HepG2 (cell line): ENCODE measurements at regions not wholly inside any gene's neighbourhood (a gene's known extent, or its start where the extent isn't known, plus 50 kb on each side); places are given as distances from the start of the nearest gene placed in this dataset.

Experiments
- ATAC-seq: fragments of 200-7000 bp; cut with Tn5 transposase; 3 replicates; pipeline ENCODE4 v1.9.1; 2020; ENCODE audit warnings: mild to moderate bottlenecking, moderate library complexity
- BruUV-seq: library from RNA; stranded (reverse); fragments of 400-500 nt; replicated peaks from 2 replicates; lab custom pipeline; 2021; lab: Mats Ljungman, UMichigan
- CTCF ChIA-PET: fragments of 300-600 bp; formaldehyde crosslinking; extraction: SDS; loops from one replicate; lab custom pipeline; 2021; ENCODE audit warnings: low total read pairs, inconsistent platforms, low intra/inter-chr PET ratio; lab: Yijun Ruan, JAX
- POLR2A ChIA-PET: fragments of 350-600 bp; sonication (Branson Sonifier 250); formaldehyde crosslinking; loops from one replicate; lab custom pipeline; 2020; ENCODE audit warnings: antibody characterized with exemption, inconsistent platforms; lab: Yijun Ruan, JAX
- DNase-seq: peaks from one replicate; pipeline ENCODE4 v3.0.0-alpha.2; 2015; ENCODE audit warnings: low spot score
- FAIRE-seq: peaks from 3 replicates; lab custom pipeline; 2011; peaks lifted over from hg19 to GRCh38; lab: Jason Lieb, UNC
- H2AFZ ChIP-seq: one replicate; pipeline ENCODE4 v1.6.1; 2011; ENCODE audit warnings: low read length, inconsistent platforms
- H3K27ac ChIP-seq: fragments of 300-600 bp; 3 replicates; pipeline ENCODE4 v1.8.0; 2011; ENCODE audit warnings: mixed run types, mild to moderate bottlenecking, mixed read lengths, low read length, inconsistent platforms; ENCODE audit not compliant: insufficient read depth; ENCODE audit errors: extremely low read length
- H3K27me3 ChIP-seq, 2 experiments: fragments of 200-600 bp in 1 of 2; 2 replicates in 1 of 2; 3 replicates in 1 of 2; pipeline versions ENCODE4 v1.6.0 to v1.8.0; 2011; ENCODE audit warnings: low read length in 2 of 2, mild to moderate bottlenecking in 2 of 2, moderate library complexity in 2 of 2, inconsistent platforms in 1 of 2; ENCODE audit not compliant: insufficient read depth in 2 of 2, control insufficient read depth in 1 of 2
- H3K36me3 ChIP-seq, 2 experiments: fragments of 200-600 bp in 1 of 2; replicated peaks in 1 of 2; 2 replicates in 1 of 2; 3 replicates in 1 of 2; pipeline versions ENCODE4 v1.5.1 to v1.8.0; 2011; ENCODE audit warnings: low read length in 2 of 2, inconsistent platforms in 1 of 2; ENCODE audit not compliant: insufficient read depth in 2 of 2, control insufficient read depth in 1 of 2
- H3K4me1 ChIP-seq: 2 replicates; pipeline ENCODE4 v1.5.1; 2012; ENCODE audit warnings: low read length, inconsistent platforms; ENCODE audit not compliant: insufficient read depth
- H3K4me2 ChIP-seq: 2 replicates; pipeline ENCODE4 v1.6.0; 2011; ENCODE audit warnings: low read depth, low read length, inconsistent platforms
- H3K4me3 ChIP-seq, 3 experiments: fragments of 200-600 bp in 1 of 3; sonication (generic), shearing (Covaris generic) in 1 of 3; replicated peaks in 1 of 3; 2 replicates each; pipeline ENCODE4 v1.5.1; 2011 to 2016; ENCODE audit warnings: low read length in 3 of 3, inconsistent platforms in 2 of 3, low read depth in 2 of 3, mild to moderate bottlenecking in 2 of 3, control low read depth in 1 of 3, mixed read lengths in 1 of 3; ENCODE audit not compliant: insufficient read depth in 1 of 3
- H3K79me2 ChIP-seq: one replicate; pipeline ENCODE4 v1.6.1; 2011; ENCODE audit warnings: low read length, inconsistent platforms; ENCODE audit not compliant: insufficient read depth
- H3K9ac ChIP-seq: 2 replicates; pipeline ENCODE4 v1.6.0; 2011; ENCODE audit warnings: mild to moderate bottlenecking, low read depth, low read length, inconsistent platforms; ENCODE audit not compliant: insufficient read depth
- H3K9me3 ChIP-seq: 2 replicates; pipeline ENCODE4 v1.5.1; 2012; ENCODE audit warnings: mild to moderate bottlenecking, low read length
- H4K20me1 ChIP-seq: 2 replicates; pipeline ENCODE4 v1.6.0; 2011; ENCODE audit warnings: inconsistent platforms, mild to moderate bottlenecking, low read length, moderate library complexity; ENCODE audit not compliant: insufficient read depth
- CEBPG ChIP-seq: IDR thresholded peaks from 2 replicates; pipeline ENCODE4 v1.6.1; 2016
- GTF3A ChIP-seq: sonication (generic); formaldehyde crosslinking; conservative IDR thresholded peaks from 2 replicates; pipeline ENCODE4 v1.4.0; 2020; ENCODE audit warnings: mild to moderate bottlenecking, missing genetic modification reagents
- HNRNPUL1 ChIP-seq: fragments of 200-400 bp; formaldehyde crosslinking; IDR thresholded peaks from 2 replicates; pipeline ENCODE4 v1.6.1; 2017; ENCODE audit warnings: low read depth, mild to moderate bottlenecking, low read length, moderate library complexity
- KAT7 ChIP-seq: IDR thresholded peaks from 2 replicates; pipeline ENCODE4 v1.6.1; 2018; ENCODE audit warnings: borderline replicate concordance, missing compliant biosample characterization
- KDM1A ChIP-seq: IDR thresholded peaks from 2 replicates; pipeline ENCODE4 v1.6.1; 2016; ENCODE audit warnings: missing compliant biosample characterization
- MIER2 ChIP-seq: IDR thresholded peaks from 2 replicates; pipeline ENCODE4 v1.6.1; 2016; ENCODE audit warnings: missing biosample characterization, missing genetic modification reagents
- MTA3 ChIP-seq: sonication (generic); formaldehyde crosslinking; IDR thresholded peaks from 2 replicates; pipeline ENCODE4 v1.4.0; 2020; ENCODE audit warnings: missing genetic modification reagents
- NFE2 ChIP-seq: sonication (generic); formaldehyde crosslinking; IDR thresholded peaks from 2 replicates; pipeline ENCODE4 v1.4.0; 2020; ENCODE audit warnings: missing genetic modification reagents
- PLRG1 ChIP-seq: fragments of 450-650 bp; conservative IDR thresholded peaks from 2 replicates; pipeline ENCODE4 v1.6.1; 2016
- REL ChIP-seq: sonication (generic); formaldehyde crosslinking; conservative IDR thresholded peaks from 2 replicates; pipeline ENCODE4 v1.8.0; 2022; ENCODE audit warnings: mild to moderate bottlenecking, missing genetic modification reagents, moderate library complexity
- SOX5 ChIP-seq: IDR thresholded peaks from 2 replicates; pipeline ENCODE4 v1.6.1; 2016; ENCODE audit warnings: borderline replicate concordance
- TEAD3 ChIP-seq: optimal IDR thresholded peaks from 2 replicates; pipeline ENCODE3; 2016; ENCODE audit warnings: borderline replicate concordance
- TMF1 ChIP-seq: sonication (generic); formaldehyde crosslinking; IDR thresholded peaks from 2 replicates; pipeline ENCODE4 v1.8.1; 2022; ENCODE audit warnings: low read depth, missing genetic modification reagents
- ZBTB3 ChIP-seq: sonication (generic); formaldehyde crosslinking; IDR thresholded peaks from 2 replicates; pipeline ENCODE4 v1.4.0; 2020; ENCODE audit warnings: low read depth, mild to moderate bottlenecking, moderate library complexity, missing genetic modification reagents, borderline replicate concordance
- ZBTB42 ChIP-seq: sonication (generic); formaldehyde crosslinking; IDR thresholded peaks from 2 replicates; pipeline ENCODE4 v1.5.0; 2020; ENCODE audit warnings: mild to moderate bottlenecking, missing genetic modification reagents
- ZC3H13 ChIP-seq: sonication (generic); formaldehyde crosslinking; IDR thresholded peaks from 2 replicates; pipeline ENCODE4 v1.8.1; 2023; ENCODE audit warnings: mild to moderate bottlenecking, missing genetic modification reagents, moderate library complexity
- ZFP62 ChIP-seq: sonication (generic); formaldehyde crosslinking; IDR thresholded peaks from 2 replicates; pipeline ENCODE4 v1.4.0; 2020; ENCODE audit warnings: missing genetic modification reagents
- ZNF431 ChIP-seq: sonication (generic); formaldehyde crosslinking; IDR thresholded peaks from 2 replicates; pipeline ENCODE4 v1.9.0; 2022; ENCODE audit warnings: missing genetic modification reagents, low read depth, mild to moderate bottlenecking, borderline replicate concordance
- ZNF564 ChIP-seq: sonication (generic); formaldehyde crosslinking; IDR thresholded peaks from 2 replicates; pipeline ENCODE4 v1.8.1; 2023; ENCODE audit warnings: mild to moderate bottlenecking, missing genetic modification reagents
- ZNF615 ChIP-seq: sonication (generic); formaldehyde crosslinking; IDR thresholded peaks from 2 replicates; pipeline ENCODE4 v1.5.0; 2020; ENCODE audit warnings: mild to moderate bottlenecking, missing genetic modification reagents, borderline replicate concordance
- ZNF674 ChIP-seq: sonication (generic); formaldehyde crosslinking; IDR thresholded peaks from 2 replicates; pipeline ENCODE4 v1.5.0; 2020; ENCODE audit warnings: low read depth, mild to moderate bottlenecking, missing genetic modification reagents
- WGBS: methylation state at CpG from one replicate; pipeline ENCODE4 v1.1.6; 2017; ENCODE audit warnings: low lambda C conversion rate; 5-methylcytosine and 5-hydroxymethylcytosine counted together
- in situ Hi-C: cut with HindIII; loops from 2 replicates; pipeline ENCODE4 v1.10.0; 2017; ENCODE audit warnings: low pct_unique_long_range_greater_than_20kb; ENCODE audit not compliant: extremely low pct_ligation_motif_present
- intact Hi-C: fragments of 100-400 bp; cut with micrococcal nuclease; formaldehyde crosslinking; loops from one replicate; pipeline ENCODE4 v1.10.0; 2022; ENCODE audit not compliant: unreplicated experiment
- TF ChIP-seq, protein P1 (sequence below): sonication (generic); formaldehyde crosslinking; IDR thresholded peaks from 2 replicates; pipeline ENCODE4 v1.5.0; 2020; ENCODE audit warnings: missing genetic modification reagents, mild to moderate bottlenecking, borderline replicate concordance

DNA sequence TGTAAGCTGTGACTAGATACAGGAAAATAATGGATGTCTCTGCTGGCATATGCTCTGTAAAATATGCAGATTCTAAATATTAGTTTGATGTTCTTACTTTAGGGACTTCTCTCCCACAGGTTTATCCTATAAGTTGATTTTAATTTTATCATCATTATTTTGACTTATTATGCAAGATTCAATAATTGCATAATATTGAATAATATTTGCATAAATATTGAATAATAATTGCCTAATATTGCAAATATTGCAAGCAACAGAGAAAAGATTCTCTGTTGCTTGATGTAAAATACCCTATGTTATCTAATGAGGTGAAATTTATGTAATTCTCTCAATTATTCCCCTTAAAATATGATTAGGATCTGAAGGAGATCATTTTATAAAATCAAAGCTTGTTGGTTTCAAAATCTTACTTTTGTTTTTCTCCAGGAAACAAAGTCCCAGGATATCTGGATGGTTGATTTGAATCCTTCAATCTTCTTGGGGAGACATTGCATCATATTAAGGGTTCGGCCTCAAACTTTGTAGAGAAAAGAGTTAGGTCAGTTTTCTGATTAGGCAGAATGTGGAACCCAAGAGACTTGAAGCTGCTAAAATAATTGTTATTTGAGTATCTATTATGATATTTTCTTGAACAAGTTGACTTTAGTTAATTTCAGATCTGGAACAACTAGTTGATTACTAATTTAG, 92.8 kb upstream of the MTPN start (continued):
- TF ChIP-seq, protein P1, sequence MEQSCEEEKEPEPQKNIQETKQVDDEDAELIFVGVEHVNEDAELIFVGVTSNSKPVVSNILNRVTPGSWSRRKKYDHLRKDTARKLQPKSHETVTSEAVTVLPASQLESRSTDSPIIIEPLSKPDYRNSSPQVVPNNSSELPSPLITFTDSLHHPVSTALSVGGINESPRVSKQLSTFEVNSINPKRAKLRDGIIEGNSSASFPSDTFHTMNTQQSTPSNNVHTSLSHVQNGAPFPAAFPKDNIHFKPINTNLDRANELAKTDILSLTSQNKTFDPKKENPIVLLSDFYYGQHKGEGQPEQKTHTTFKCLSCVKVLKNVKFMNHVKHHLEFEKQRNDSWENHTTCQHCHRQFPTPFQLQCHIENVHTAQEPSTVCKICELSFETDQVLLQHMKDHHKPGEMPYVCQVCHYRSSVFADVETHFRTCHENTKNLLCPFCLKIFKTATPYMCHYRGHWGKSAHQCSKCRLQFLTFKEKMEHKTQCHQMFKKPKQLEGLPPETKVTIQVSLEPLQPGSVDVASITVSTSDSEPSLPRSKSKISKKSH (CRISPR knock-in tag): no peak
- TF ChIP-seq ZNF615 (CRISPR knock-in tag): no peak

DNA sequence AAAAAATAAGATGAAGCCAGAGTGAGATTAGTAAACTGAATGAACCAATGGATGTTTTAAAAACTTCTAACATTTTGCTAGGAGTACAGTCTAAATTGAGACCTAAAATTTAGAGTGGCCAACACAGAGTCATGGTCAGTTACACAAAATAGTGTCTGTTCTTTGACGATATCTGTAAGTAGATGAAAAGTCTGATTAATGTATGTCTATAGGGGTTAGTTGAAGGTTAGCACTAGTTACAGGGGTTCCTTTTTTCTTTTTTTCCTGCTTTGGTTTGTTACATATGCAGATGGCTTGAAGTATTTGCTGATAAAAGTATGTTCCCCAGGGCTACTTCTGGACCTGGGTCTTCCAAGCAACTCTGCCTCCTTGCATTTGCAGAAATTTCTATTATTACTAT, 90.1 kb upstream of the MTPN start:
- Histone ChIP-seq H3K9me3 (no peaks in the 10 kb centered on the region), H4K20me1 (no peaks in the 10 kb centered on the region), H3K36me3 (no peaks in the 10 kb centered on the region), H3K79me2 (no peaks in the 10 kb centered on the region)
- FAIRE-seq (no peak), DNase-seq (no peak)
- CTCF ChIA-PET: no interaction called here
- TF ChIP-seq MTA3 (no peak), NFE2 (no peak), ZC3H13 (CRISPR knock-in tag) (no peak), KDM1A (CRISPR knock-in tag) (no peak), CEBPG (no peak), ZNF431 (CRISPR knock-in tag) (no peak), KAT7 (CRISPR knock-in tag) (no peak), SOX5 (CRISPR knock-in tag) (no peak), HNRNPUL1 (no peak), ZNF674 (CRISPR knock-in tag) (no peak), ZBTB3 (CRISPR knock-in tag) (no peak), TEAD3 (CRISPR knock-in tag) (no peak), ZFP62 (CRISPR knock-in tag) (no peak), REL (no peak), ZNF564 (no peak), GTF3A (CRISPR knock-in tag) (no peak), MIER2 (CRISPR knock-in tag) (no peak), ZBTB42 (CRISPR knock-in tag) (no peak), PLRG1 (no peak), TMF1 (no peak)
- TF ChIP-seq, all 625 proteins: peak for 0
- Histone ChIP-seq H3K4me3 (no peak overlapping the region), H3K27ac (no peak overlapping the region), H3K4me1 (no peaks in the 10 kb centered on the region), H3K4me2 (no peak overlapping the region), H3K27me3 (no peaks in the 10 kb centered on the region), H2AFZ (no peak overlapping the region), H3K9ac (no peak overlapping the region)
- BruUV-seq: no TSS peak
- WGBS: 35% methylated on average over 1 of the region's 1 CpG
- in situ Hi-C loops (no loop called here), intact Hi-C loops (no loop called here)
- no peak for ATAC-seq
- POLR2A ChIA-PET: no interaction called here
